Activated gamma-delta T cell treated with anti-CD3 and anti-CD28 coated beads, Interleukin-2, amount 50 U/mL, for 16 hours (primary cell): ENCODE measurements at regions not wholly inside any gene's neighbourhood (a gene's known extent, or its start where the extent isn't known, plus 50 kb on each side); places are given as distances from the start of the nearest gene placed in this dataset.

ENCODE experiments used
- DNase-seq: peaks from one replicate; pipeline ENCODE4 v3.0.0-alpha.2; 2020; ENCODE audit warnings: low read depth

- DNase-seq: no peak
These were observed 194.2 kb upstream of the PKDCC start for GRCh38 chr2:41853427-41854191.

- no peak for DNase-seq
These were observed 193.6 kb upstream of the PKDCC start for GRCh38 chr2:41854227-41854626.

- DNase-seq: no peak
These were observed 190.9 kb upstream of the PKDCC start for GRCh38 chr2:41856946-41857345.

- DNase-seq: no peak
These were observed 188.0 kb upstream of the PKDCC start for GRCh38 chr2:41859615-41860514.

- no peak for DNase-seq
These were observed 184.8 kb upstream of the PKDCC start for GRCh38 chr2:41863062-41863461.

GRCh38 chr2:41865263-41865662 lies 182.6 kb upstream of the PKDCC start:
- DNase-seq: no peak

- DNase-seq: no peak
These were observed 180.3 kb upstream of the PKDCC start for GRCh38 chr2:41867553-41867952.

GRCh38 chr2:41869542-41870264 lies 178.1 kb upstream of the PKDCC start:
- DNase-seq: peak; percentile 62

- no peak for DNase-seq
These were observed 177.6 kb upstream of the PKDCC start for GRCh38 chr2:41870265-41870585.

GRCh38 chr2:41871080-41871479 lies 176.7 kb upstream of the PKDCC start:
- DNase-seq: no peak

- no peak for DNase-seq
These were observed 175.2 kb upstream of the PKDCC start for GRCh38 chr2:41872646-41873045.

GRCh38 chr2:41873102-41874031 lies 174.5 kb upstream of the PKDCC start:
- DNase-seq: no peak

- no peak for DNase-seq
These were observed 170.6 kb upstream of the PKDCC start for GRCh38 chr2:41877114-41877678.

- DNase-seq: no peak
These were observed 169.8 kb upstream of the PKDCC start for GRCh38 chr2:41878056-41878455.

- no peak for DNase-seq
These were observed 169.0 kb upstream of the PKDCC start for GRCh38 chr2:41878716-41879234.

GRCh38 chr2:41879235-41879916 lies 168.4 kb upstream of the PKDCC start:
- no peak for DNase-seq

GRCh38 chr2:41880561-41881243 lies 167.1 kb upstream of the PKDCC start:
- no peak for DNase-seq

- DNase-seq: no peak
These were observed 166.6 kb upstream of the PKDCC start for GRCh38 chr2:41881249-41881648.

GRCh38 chr2:41884718-41885117 lies 163.1 kb upstream of the PKDCC start:
- DNase-seq: no peak

- DNase-seq: no peak
These were observed 161.6 kb upstream of the PKDCC start for GRCh38 chr2:41886145-41886664.
